ENCODE measurements at regions not wholly inside any gene's neighbourhood (a gene's known extent, or its start where the extent isn't known, plus 50 kb on each side); places are given as distances from the start of the nearest gene placed in this dataset.

DNA sequence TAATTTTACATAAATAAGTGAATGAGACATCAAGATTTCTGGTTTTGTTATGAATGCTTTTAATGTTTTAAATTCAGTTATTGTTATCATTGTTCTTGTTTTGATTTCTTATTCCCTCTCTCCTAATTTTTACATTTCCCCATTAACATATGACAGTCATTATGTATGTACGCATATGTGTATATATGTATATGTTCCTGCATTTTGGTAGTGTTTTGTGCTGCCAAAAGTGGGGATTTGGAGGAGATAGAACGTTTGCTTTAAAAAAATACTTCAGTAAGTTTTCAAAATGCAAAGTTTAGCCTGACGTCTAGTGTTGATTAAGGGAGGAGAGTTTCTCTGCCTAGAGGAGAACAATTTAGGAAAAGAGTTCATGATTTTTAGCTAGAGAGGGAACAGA, 385.2 kb downstream of the EPHA4 start:
- TF ChIP-seq POLR2A (IDR thresholded peaks at IDR 0.05), result no peak
- TF ChIP-seq, protein P1, sequence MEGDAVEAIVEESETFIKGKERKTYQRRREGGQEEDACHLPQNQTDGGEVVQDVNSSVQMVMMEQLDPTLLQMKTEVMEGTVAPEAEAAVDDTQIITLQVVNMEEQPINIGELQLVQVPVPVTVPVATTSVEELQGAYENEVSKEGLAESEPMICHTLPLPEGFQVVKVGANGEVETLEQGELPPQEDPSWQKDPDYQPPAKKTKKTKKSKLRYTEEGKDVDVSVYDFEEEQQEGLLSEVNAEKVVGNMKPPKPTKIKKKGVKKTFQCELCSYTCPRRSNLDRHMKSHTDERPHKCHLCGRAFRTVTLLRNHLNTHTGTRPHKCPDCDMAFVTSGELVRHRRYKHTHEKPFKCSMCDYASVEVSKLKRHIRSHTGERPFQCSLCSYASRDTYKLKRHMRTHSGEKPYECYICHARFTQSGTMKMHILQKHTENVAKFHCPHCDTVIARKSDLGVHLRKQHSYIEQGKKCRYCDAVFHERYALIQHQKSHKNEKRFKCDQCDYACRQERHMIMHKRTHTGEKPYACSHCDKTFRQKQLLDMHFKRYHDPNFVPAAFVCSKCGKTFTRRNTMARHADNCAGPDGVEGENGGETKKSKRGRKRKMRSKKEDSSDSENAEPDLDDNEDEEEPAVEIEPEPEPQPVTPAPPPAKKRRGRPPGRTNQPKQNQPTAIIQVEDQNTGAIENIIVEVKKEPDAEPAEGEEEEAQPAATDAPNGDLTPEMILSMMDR (IDR thresholded peaks at IDR 0.05), result no peak
